ENCODE measurements at regions not wholly inside any gene's neighbourhood (a gene's known extent, or its start where the extent isn't known, plus 50 kb on each side); places are given as distances from the start of the nearest gene placed in this dataset.

DNA sequence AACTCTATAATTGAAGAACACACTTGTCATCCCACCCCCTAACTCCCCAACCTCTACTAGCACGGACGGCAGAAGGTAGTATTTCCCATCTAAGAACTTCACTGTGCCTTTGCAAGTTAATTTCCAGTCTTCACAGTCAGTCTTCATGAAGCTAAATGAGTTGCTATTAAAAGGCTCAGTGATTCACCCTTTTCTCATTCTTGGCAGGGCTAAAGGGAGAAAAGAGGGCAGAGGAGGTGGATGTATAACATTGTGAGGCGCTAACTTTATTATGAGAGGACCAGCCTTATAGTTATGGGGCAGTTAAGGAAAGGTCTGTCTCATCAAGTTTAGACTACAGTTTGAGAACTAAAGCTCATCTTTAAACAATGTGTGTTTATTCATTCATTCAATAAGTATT lies 161.0 kb upstream of the S100G start:
- no peak for TF ChIP-seq ZNF212 (CRISPR knock-in tag; IDR thresholded peaks at IDR 0.05)
- no peak for TF ChIP-seq CTCF (IDR thresholded peaks at IDR 0.05 in 2 of 3, conservative IDR thresholded peaks at IDR 0.05 in 1 of 3; ENCODE audit: insufficient read depth in 2 of 3, low read depth in 1 of 3, low read length in 3 of 3)
- TF ChIP-seq ZZZ3 (IDR thresholded peaks at IDR 0.05), result no peak
- TF ChIP-seq, protein P1, sequence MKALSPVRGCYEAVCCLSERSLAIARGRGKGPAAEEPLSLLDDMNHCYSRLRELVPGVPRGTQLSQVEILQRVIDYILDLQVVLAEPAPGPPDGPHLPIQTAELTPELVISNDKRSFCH (CRISPR knock-in tag; IDR thresholded peaks at IDR 0.05), result no peak
- TF ChIP-seq, protein P1 (tag; IDR thresholded peaks at IDR 0.05), result no peak
- TF ChIP-seq ELK1 (CRISPR knock-in tag; IDR thresholded peaks at IDR 0.05), result no peak
- no peak for TF ChIP-seq POLR2A (conservative IDR thresholded peaks at IDR 0.05)
- no peak for TF ChIP-seq MTA3 (IDR thresholded peaks at IDR 0.05; ENCODE audit: borderline replicate concordance)
- no peak for TF ChIP-seq ZNF551 (CRISPR knock-in tag; IDR thresholded peaks at IDR 0.05)
